Hematopoietic multipotent progenitor cell treated with erythropoietin and hydrocortisone succinate and interleukin-3 and kit ligand, for 4 days (in vitro differentiated cells): ENCODE measurements at regions not wholly inside any gene's neighbourhood (a gene's known extent, or its start where the extent isn't known, plus 50 kb on each side); places are given as distances from the start of the nearest gene placed in this dataset.
A peak's percentile ranks its signal among the peaks of the same experiment; 100 is the strongest.

Experiments used
- DNase-seq: peaks from one replicate; pipeline ENCODE4 v3.0.0-alpha.2; 2015

DNA sequence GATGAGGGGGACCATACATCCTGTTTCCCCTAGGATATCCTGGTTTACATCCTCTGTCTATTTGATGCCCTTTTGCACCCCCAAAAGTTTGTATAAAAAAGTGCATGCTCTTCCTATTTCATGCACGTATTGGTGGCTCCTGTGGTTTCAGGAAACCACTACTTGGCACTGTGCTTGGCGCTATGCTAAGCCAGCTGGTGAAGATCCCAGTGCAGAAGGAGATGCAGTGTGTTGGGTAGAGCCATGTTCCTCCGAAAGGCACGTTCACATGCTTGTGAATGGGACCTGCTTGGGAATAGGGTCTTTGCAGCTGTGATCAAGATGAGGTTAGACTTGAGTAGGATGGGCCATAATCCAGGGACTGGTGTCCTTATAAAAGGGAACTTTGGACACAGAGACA is 419.7 kb downstream of the GALR1 start:
- no peak for DNase-seq

DNA sequence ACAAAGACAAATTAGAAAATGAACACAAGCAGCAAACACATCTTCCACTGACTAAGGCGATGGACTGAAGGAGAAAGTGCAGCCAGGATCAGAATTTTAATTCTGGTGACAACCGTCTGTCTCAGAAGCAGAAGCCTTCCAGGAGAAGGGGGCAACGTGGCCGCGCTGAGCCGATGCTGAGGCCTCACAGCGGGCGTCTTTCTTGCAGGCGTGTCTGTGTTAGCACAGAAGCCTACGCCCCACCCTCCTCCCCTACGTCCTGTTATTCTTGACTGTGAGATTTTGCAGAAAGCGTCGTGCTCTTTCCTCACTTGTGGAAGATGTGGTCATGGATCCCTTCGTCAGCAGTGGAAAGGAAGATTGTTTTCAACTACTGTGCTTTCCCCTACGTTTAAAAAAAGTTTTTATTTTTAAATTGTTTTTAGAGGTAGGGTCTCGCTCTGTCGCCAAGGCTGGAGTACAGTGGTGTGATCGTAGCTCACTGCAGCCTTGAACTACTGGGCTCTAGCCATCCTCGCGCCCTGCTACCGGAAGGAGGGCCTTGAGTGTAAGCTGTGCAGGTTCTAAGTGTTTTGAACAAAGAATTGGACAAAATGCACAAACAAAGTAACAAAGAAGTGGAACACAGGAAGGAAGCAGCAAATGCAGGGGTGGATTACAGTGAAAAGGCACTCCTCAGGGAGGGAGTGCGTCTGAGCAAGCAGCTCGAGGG is 422.0 kb downstream of the GALR1 start:
- DNase-seq, result peak; percentile 5

DNA sequence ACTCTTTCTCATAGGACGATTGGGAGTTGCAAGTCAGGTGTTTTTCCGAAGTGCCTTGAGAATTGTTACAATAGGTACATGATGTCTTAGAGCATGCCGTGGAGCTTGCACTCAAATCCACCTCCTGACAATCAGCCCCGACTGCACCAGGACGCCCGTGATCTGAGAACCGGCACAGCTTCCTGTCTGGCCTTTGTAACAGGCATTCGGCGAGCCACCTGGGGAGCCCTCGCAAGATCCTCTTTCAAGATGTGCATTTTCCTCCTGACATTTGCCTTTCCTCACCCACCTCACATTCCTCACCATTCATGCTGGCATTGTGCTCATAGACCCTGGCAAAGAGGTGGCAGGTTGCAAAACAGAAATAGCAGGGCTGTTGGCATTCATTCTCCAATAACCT is 427.3 kb downstream of the GALR1 start:
- no peak for DNase-seq

DNA sequence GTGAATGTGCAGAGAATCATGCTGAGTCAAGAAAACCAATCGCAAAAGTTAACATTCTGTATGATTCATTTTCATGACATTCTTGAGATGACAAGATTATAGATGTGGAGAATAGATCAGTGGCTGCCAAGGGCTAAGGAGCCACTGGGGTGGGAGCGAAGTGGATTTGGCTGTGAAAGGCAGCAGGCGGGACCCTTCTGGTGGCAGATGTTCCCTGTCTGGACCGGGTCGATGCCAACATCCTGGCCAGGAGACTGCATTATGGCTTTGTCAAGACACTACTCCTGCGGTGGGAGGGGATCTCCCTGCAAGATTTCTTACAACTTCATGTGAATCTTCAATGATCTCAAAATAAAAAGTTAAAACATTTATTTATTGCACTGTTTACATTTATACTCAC is 427.9 kb downstream of the GALR1 start:
- no peak for DNase-seq

DNA sequence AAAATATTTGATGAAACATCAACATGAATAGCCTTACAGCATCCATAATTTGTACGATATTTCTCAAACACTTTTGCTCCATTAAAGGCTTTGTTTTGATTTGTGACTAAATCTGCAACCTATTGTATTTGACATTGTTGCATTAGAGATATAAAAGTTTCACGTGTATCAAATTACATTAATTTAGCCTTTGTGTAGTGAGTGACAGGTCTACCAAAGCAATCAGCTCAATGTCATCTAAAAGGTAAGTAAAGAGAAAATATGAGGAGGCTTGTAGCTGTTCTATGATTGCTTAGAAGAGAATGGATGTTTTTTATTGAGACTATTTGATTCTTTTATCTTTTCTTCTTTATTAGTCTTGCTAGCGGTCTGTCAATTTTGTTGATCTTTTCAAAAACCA is 430.2 kb downstream of the GALR1 start:
- DNase-seq, result no peak

DNA sequence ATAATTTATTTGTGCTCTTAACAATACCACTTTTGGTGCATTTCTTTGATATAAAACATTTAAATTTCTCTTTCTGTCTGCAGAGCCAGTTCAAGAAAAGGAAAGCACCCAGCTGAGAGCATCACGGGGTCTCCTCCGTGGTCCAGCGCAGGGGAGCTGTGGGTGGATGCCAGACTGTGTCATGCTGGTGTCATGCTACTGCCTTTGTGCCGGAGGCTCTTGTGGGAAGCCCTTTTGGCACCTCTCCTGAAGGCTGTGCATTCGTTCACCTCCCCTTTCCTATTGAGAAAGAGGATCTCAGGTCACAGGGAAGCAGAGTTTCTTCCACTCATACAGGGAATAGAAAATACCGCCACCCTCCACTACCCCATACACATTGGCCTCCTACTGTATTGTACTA is 450.4 kb downstream of the GALR1 start:
- DNase-seq, result no peak

DNA sequence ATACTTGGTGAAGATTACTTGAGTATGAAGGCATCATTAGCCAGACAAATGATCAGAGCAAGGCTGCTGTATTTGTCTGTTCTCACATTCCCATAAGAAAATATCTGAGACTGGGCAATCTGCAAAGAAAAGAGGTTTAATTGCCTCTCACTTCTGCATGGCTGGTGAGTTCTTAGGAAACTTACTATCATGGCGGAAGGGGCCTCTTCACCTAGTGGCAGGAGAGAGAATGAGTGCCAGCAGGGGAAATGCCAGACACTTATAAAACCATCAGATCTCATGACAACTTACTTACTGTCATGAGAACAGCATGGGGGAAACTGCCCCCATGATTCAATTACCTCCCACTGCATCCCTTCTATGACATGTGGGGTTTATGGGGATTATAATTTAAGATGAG is 452.3 kb downstream of the GALR1 start:
- DNase-seq, result no peak

DNA sequence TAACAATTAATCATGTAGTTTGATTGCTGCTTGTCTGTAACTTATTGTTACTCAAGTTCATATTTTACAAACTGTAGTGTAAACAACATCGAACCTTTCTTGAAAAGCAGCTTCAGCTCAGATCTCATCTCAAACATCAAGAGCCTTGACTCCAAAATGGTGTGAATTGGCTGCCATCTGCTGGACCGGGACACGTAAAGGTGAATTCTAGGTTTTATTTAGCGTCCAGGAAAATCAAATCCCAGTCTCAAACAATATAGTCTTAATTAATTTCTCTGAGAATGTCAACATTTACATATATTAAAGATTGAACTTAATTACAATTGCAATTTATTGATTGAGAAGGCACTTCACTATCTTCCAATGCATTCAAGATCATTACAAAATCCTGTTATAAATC is 453.0 kb downstream of the GALR1 start:
- peak; percentile 27 for DNase-seq

DNA sequence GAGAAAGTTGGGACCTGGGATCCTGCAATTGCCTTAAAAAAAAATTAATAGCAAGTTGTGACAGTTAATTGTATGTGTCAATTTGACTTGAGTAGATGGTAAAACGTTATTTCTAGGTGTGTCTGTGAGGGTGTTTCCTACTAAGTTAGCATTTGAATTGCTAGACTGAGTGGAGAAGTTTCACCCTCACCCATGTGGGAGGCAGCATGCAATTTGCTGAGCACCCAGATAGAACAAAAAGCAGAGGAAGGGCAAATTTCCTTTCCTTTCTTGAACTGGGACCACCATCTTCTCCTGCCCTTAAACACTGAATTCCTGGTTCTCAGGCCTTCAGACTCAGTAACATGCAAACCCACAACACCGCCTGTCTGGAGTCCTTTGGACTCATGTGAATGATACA is 455.7 kb downstream of the GALR1 start:
- no peak for DNase-seq

DNA sequence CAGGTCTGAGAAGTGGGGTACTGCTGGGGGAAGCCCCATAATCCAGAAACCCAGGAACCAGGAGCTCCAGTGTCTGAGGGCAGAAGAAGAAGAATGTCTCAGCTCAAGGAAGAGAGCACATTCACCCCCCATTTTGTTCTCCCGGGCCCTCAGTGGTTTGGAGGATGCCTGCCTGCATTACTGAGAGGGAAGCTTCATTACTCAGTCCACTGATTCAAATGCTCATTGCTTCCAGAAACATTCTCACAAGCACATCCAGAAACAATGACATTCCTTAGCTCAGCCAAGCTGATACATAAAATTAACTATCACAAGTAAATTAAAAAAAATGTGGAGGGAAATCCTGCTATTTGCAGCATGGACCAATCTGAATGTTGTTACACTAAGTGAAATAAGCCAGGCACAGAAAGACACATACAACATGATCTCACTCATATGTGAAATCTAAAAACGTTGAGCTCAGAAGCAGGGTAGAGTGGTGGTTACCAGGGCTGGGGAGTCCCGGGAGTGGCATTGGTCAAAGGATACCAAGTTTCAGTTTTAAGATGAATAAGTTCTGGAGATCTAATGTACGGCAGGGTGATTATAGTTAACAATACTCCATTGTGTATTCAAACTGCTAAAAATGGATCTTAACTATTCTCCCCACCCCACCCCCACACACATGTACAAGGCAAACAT is 459.3 kb downstream of the GALR1 start:
- DNase-seq, result no peak

DNA sequence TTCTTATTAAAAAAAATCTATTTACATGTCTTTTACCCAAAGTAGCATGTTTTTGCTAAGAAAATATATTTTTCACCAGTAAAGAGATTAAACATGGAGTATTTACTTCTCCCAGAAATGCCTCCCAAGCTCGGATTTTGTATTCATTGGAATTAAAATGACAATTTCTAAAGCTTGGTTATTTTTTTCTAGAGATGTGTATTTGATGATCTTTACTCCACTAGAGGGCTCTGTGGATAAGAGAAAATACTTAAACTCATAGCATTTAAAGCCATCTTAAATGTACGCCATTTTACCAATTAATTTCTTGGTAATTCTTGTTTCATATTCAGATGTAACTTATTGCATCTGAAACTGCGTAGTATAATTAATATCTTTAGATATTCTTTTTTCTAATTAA is 461.4 kb downstream of the GALR1 start:
- DNase-seq, result peak; percentile 37

DNA sequence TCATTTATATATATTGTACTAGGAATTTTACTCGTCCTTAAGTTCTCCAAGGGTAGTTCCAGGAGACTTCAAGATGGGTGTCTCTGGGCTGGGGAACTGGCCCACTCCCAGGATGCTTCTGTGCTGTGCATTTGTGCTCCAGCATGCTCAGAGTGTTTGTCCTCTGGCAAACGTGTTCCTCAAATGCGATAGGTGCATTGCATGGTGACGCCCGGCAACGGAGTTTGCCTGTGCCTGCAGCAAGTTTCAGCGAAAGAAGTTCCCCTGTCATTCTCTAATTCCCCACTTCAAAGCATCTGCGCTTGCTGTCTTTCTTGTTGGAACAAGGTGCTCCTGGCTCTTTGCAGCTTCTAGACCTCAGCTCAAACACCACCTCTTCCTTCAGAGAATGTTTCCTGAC is 465.1 kb downstream of the GALR1 start:
- DNase-seq, result no peak

DNA sequence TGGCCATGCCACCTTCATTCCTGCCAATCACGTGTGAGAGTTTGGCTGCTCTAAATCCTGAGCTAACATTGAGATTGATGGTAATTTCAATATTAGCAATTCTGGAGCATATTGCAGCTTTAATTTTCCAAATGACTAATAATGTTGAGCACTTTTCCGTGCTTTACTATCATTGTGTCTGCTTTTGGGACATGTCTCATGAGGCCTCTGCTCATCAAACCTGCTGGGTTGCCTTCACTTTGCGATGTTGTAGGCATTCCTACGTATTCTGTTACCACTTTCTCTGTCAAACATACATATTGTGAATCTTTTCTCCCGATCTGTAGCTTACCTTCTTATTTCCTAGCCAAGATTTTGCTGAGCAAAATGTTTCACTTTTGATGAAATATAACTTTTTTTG is 466.6 kb downstream of the GALR1 start:
- DNase-seq, result no peak

DNA sequence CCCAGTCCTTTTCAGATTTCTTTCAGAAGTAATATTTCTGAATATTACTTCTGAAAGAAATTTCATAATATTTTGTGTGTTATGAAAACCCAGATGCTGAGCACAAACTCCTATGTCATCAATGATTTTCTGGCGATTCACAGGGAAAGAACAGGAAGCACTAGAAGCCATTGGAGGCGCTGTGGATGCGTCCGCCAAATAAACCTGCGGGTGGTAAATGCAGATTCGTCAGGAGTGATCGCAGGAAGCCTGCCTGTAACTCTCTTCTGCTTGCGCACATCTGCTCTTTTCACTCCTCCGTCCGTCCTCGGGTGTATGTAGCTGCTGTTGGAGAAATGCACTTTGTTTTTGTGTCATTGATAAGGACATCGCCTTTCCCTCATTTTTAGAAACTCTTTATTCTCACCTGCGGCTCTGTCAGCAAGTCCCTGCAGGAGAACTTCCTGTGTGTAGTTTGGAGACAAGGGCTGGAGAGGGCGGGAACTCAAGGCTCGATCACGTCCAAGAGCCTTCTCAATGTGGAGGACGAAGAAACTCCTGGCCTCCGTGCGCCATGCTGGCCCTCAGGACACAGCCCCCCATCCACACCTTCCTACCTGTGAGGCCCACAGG is 483.8 kb downstream of the GALR1 start:
- DNase-seq, result no peak

DNA sequence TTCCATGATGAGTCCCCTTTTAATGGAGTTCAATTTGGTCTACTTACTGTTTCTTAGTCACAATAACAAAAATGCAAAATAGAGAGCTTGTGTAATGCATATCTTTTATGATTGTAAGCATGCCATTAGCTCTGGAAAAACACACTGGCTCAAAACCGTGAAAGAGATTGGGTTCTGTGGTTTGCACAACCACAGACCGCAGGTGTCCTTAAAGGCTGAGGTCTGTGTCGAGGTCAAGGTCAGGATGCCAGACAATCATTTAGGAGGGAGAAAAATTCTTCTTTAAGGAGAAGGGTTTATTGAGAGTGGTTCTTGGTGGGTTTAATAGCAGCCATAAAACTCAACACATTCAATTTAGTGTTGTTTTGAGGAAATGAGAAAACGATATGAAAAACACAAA is 487.2 kb downstream of the GALR1 start:
- no peak for DNase-seq

DNA sequence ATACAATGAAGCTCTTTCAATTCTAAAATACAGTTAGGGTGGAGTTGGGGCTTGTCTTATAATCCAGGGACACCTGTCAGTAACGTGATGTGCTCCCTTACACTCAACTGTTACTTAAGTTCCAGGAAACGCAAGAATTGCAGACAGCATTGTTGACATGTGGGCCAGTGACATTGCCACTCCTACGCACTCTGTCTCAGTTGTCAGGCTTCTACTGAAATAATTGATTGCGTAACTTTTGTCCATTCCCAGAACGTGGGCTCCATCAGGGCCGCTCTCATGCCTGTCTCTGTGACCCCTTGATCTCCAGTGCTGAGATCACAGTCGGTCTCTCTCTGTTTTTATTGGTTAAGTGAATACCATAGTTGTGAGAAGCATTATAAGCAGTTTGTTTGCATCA is 487.8 kb downstream of the GALR1 start:
- DNase-seq, result no peak

DNA sequence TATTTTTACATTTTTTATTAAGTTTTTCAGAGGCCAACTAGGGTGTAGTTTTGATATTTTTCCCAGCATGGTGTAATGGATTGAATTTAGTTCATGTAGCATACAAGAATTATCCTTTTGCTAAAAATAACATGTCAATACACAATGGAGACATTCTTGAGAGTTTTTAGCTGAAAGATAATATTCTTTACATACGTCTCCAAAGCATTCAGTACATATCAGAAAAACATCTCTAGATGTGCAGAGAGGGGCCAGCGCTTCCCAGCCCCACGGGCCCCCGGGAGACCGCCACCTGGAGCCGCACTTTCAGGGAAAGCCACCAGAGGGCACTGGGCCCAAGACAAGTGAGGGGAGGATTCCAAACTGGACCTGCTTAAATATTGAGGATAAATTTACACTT is 499.4 kb downstream of the GALR1 start:
- peak; percentile 32 for DNase-seq

DNA sequence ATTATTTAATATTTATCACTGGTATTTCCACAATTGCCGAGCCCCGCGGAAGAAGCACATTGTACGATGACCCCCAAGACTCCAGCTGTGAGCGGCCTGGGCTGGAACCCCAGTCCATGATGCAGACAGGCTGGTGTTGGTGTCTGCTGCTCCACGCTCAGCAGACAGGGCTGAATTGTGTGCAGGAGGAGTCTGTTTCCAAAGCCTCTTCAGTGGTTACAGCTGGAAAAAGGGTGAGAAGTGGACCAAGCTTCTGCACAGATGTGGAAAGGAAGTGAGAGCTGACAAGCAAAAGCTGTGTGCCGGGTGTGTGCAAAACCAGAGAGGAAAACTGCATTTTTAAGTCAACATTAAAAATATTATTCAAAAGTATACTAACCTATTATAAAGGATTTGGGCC is 500.4 kb downstream of the GALR1 start:
- DNase-seq, result no peak

DNA sequence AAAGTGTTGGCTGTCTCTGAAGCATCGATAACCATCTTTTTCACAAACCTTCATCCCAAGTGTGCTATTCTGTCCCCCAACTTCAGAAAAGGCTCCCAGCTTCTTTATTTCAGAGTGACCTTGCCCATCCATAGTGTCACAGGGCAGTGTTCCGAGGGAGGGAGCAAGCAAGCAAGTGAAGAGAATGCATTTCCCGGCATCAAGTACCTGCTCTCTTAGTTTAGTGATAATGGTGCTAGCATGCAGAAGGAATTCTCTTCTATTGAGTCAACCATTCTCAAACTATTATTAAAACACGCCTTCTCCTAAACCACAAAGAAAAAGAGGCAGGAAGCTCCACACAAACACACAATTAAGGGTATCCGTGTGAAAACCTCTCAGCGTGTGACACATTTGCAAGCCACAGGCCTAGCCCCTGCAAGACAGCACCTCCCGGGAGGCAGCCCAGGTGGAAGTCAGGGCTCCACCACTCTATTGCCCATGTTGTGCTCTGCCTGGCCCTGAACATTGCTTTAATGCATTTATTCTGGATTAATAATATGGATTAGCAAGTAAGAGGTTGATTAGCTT is 504.9 kb downstream of the GALR1 start:
- no peak for DNase-seq

DNA sequence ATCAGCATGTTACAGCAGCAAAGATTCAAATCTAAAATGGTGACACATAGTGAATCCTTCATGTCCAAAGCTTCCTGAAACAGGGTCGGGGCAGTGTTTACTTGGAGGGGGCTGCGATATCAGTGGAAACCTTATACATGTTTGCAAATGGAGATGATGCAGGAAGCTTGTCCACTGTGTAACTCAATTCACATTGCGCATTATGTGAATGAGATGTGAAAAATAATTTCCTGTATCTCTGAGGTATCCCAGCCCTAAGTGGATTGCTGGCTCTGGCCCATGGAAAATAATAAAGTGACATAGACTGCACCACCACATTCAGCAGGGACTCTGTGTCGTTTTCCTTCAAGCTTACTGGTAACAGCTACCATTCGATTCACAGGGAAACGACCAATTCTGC is 505.5 kb downstream of the GALR1 start:
- no peak for DNase-seq

DNA sequence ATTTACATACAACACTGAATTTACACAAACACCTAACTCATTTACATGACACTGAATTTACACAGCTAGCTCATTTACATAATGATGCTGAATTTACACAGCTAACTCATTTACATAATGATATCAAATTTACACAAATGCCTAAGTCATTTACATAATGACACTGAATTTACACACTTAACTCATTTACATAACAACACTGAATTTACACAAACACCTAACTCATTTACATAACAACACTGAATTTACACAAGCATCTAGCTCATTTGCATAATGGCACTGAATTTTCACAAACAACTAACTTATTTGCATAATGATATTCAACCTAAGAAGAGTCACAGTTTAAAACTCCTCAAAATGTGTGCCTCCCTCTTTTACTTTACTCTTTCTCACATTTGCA is 511.7 kb downstream of the GALR1 start:
- no peak for DNase-seq

DNA sequence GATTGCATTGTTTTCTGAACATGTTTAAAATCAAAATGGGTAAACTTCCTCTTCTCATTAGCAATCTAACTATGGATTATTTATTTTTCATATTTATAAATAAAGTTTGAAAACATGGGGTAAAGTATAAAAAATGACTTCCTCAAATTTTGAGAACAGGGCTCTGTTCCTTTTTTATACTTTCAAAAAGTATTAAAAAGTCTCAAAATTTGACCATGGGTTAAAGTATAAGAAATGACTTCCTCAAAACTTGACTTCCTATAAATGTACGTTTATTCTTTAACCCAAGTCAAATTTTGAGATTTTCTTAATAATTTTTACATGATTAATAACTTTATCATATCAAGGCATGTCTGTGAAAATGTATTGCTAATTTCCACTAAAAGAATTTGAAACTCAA is 512.4 kb downstream of the GALR1 start:
- peak; percentile 10 for DNase-seq

DNA sequence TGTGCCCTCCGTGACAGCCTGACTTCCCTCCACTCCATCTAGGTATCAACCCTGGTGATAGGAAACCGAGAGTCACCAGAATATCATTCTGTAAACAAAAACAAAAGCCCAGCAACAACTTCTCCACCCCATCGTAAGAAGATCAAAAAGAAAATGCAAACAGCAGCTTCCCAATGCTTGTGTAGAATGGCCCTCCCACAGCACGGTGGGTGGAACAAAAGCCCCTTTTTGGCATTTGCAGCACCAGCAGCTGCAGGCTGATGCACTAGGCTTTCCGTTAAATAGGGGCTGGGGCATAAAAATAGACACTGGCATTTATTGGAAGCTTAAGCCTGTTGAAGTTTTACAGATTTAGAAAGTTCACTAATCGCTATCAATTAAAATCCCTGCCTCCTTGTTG is 513.0 kb downstream of the GALR1 start:
- no peak for DNase-seq

DNA sequence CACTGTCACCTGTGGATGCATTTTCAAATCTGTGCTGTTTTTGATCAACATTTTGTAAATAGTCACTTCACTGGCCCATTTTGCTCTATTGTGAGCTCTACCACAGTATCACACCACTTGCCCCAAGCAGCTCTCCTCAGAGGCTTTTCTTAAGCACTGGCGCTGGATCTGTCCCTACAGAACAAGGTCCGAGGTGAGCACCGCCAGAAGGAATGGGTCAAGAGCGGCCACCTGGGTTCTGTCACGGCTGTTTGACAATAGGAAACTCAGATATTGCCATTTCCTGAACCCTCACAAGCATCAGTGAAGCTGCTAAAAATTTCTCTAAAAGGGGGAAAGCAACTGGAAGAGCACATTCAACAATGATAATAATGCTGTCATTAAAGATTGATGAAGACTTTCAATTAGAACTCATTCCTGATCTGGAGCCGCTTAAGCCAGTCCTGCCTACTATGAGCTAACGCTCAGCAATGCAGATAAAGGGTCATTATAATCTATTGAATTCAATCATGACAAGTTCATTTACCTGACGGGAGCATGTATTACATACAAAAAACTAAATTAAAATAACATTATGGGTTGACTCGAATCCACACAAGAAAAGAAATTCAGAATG is 514.0 kb downstream of the GALR1 start:
- DNase-seq, result no peak
